IMR-90 (cell line): ENCODE measurements at regions not wholly inside any gene's neighbourhood (a gene's known extent, or its start where the extent isn't known, plus 50 kb on each side); places are given as distances from the start of the nearest gene placed in this dataset.

Source experiments
- CTCF ChIP-seq: conservative IDR thresholded peaks from 2 replicates; pipeline ENCODE4 v1.5.1; 2012; ENCODE audit warnings: mild to moderate bottlenecking, low read depth, low read length, improper control_type of control experiment
- POLR2A ChIP-seq: IDR thresholded peaks from 2 replicates; pipeline ENCODE4 v1.6.1; 2012; ENCODE audit warnings: mild to moderate bottlenecking, low read depth, low read length
- RAD21 ChIP-seq: IDR thresholded peaks from 2 replicates; pipeline ENCODE4 v1.6.1; 2012; ENCODE audit warnings: low read length, improper control_type of control experiment
- TF ChIP-seq, protein P1 (sequence below): fragments of 150-350 bp; IDR thresholded peaks from 2 replicates; pipeline ENCODE4 v1.6.1; 2017; ENCODE audit warnings: mild to moderate bottlenecking, antibody characterized with exemption, low read length, low read depth

GRCh38 chr1:113281550-113281949, 108.8 kb upstream of the MAGI3 start:
- TF ChIP-seq, protein P1, sequence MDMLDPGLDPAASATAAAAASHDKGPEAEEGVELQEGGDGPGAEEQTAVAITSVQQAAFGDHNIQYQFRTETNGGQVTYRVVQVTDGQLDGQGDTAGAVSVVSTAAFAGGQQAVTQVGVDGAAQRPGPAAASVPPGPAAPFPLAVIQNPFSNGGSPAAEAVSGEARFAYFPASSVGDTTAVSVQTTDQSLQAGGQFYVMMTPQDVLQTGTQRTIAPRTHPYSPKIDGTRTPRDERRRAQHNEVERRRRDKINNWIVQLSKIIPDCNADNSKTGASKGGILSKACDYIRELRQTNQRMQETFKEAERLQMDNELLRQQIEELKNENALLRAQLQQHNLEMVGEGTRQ, result no peak
- TF ChIP-seq RAD21, result no peak
- TF ChIP-seq CTCF, result no peak
- TF ChIP-seq POLR2A, result no peak
